HL-60/S4 (cell line): ENCODE measurements at regions not wholly inside any gene's neighbourhood (a gene's known extent, or its start where the extent isn't known, plus 50 kb on each side); places are given as distances from the start of the nearest gene placed in this dataset.

ENCODE experiments used
- in situ Hi-C: fragments of 300-500 bp; cut with MboI; formaldehyde crosslinking; loops from 2 replicates; pipeline ENCODE4 v1.14.3; 2022; ENCODE audit warnings: low sequenced_read_pairs

- in situ Hi-C loops: no loop called here
Measured at GRCh38 chr12:131370321-131370720, 340.6 kb upstream of the SFSWAP start.

DNA sequence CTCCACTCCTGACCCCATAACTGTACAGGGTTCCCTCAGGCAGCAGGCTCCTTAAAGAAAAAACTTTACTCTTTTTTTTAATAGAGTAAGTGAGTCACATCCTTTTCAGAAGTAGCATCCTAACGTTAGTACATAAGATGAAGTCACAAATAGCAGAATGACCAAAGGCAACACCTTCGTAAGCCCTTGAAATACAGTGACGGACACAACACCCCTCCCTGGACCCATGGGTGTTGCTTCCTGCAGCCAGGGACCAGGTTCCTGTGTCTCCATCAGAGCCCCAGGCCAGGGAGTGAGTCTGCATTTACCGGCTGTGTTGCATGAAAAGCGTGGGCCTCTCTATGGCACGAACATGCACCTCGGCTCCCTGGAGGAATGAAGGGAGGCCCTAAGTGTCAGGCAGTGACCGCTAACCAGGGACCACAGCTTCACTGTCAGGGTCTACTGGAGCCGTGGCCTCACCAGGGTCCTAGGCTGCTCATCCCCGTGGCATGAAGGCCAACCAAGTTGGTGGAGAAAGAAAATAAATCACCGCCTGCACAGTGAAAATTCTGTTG, 340.0 kb upstream of the SFSWAP start:
- in situ Hi-C loops: no loop called here

DNA sequence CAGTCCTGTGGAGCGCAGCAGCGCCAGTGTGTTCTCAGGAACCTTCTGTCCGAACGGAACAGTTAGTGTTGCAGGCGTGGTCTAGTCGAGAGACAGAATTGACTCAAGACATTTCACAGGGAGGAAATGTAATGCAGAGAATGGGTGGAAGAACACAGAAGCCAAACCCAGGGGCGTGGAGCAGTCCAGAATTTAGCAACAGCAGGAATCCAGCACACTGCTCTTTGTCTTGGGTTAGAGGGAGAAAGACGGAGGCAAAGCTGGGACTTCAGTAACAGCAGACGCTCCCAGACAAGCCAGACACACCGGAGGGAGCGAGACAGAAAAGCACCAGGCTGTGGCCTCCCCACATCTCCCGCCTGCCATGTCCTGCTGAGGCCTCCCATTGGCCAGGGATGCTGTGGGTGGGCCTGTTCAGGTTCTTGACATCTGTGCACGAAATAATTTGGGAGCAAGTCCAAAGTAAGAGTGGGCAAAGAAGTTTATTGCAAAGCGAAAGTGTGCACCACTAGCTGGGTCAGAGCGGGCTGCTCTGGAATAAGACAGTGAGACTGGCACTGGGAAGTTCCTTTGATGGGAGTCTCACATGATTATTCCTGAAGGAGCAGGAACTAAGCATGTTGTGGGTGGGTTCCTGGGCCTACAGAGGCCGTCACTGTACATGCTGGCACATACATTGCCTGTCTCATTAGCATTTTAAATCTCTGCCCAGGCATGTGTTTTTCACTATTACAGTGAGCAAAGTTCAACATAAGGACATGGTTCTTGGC, 339.3 kb upstream of the SFSWAP start:
- in situ Hi-C loops: no loop called here

GRCh38 chr12:131372171-131372475, 338.8 kb upstream of the SFSWAP start:
- in situ Hi-C loops: no loop called here

GRCh38 chr12:131372706-131373195, 338.1 kb upstream of the SFSWAP start:
- in situ Hi-C loops: no loop called here

- in situ Hi-C loops: no loop called here
Measured at GRCh38 chr12:131375261-131375971, 335.5 kb upstream of the SFSWAP start.

- in situ Hi-C loops: no loop called here
Measured at GRCh38 chr12:131375972-131376345, 334.9 kb upstream of the SFSWAP start.

GRCh38 chr12:131378176-131378842, 332.6 kb upstream of the SFSWAP start:
- in situ Hi-C loops: no loop called here

DNA sequence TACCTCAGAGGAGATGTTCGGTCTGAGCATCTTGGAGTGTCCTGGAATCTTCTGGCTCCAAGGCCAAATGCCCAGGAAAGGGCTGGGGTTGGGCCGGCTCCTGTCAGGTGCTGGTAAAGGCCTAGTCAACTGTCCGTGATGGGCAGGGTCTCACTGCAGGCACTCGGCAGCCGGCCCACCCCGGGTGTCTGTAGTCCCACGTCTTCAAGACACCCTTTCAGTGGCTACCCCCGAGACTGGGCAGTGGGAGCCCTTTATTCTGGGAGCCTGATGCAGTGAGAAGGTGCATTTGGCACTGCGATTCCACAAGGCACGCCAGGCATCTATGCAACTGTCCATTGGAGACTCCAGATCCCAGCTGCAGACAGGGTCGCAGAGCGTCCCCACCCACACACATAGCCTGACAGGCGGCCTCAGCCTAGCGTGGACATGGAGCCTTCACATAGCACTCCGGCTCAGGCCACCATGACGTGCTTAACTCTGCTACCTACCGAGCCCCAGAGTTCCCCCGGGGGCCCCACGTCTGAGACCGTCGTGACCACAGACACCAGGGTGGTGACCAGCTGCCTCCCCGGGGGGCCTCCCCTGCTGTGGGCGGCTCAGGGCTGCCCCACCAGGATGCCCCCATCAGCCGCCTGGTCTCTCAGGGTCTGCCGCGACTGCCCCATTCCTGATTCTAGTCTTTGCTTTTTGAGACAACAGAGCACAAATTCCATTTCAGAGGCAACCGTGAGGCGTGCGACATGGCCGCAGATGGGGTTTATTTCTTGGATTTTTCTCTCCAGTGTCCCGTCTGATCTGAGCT, 331.8 kb upstream of the SFSWAP start:
- in situ Hi-C loops: no loop called here

GRCh38 chr12:131379738-131380137, 331.2 kb upstream of the SFSWAP start:
- in situ Hi-C loops: no loop called here

GRCh38 chr12:131380220-131380964, 330.5 kb upstream of the SFSWAP start:
- in situ Hi-C loops: no loop called here

DNA sequence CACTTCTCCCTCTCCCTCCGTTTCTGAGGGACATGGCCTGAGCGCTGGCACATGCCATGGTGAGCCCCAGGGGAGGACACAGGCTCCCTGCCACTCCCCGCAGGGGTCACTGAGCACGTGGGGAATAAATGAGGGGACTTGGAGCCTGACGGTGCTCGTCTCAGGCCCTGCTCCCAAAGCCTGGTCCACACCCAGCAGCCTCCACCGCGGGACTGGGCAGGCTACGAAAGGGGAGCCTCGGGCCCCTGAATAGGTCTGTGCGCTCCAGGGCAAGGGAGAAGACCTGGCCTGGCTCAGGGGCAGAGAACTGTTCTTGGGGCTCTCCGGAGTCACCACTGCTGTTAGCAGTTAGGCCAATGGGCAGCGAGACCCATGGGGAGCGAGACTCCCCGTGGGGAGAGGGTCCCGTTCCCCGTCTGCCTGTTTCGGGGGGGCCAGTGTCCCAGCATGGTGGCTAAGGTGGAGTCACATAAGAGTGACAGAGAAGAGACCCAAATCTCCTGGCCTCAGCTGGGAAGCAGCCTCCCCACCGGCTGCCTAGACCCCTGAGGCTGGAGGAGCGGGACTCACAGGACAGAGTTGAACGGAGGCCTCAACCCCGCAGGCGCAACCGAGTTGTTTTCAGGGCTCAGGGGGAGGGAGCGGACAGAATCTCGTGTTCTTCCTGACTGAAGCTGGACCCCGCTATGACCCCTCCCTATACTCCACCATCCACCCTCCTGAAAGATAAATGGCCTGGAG, 329.8 kb upstream of the SFSWAP start:
- in situ Hi-C loops: no loop called here

DNA sequence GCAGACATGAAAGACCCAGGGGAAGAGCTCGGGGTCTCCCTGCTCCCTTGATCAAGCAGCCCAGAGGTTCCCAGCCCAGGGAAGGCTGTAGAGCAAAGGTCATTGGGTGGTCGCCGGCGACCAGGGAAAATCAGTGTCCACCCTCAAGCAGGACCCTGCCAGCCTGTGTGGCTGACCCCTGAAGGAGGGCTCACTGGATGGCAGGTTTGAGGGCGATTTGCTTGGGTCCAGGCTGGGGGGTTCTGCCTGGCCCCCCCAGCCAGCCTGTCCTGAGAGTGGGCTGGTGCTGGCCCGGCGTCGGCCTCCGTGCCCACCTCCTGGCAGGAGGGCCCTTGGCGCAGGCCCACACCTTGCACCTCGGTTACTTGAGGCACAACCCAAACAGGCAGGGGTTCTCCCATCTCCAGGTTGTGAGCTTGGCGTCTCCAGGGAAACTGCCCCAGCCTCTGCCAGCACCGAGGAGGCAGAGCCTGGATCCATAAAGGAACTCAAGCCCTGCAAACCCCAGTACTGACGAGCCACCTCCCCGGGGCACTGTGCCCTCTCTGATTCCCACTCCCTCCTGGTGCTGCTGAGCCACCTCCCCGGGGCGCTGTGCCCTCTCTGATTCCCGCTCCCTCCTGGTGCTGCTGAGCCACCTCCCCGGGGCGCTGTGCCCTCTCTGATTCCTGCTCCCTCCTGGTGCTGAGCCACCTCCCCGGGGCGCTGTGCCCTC, 329.0 kb upstream of the SFSWAP start:
- in situ Hi-C loops: no loop called here

DNA sequence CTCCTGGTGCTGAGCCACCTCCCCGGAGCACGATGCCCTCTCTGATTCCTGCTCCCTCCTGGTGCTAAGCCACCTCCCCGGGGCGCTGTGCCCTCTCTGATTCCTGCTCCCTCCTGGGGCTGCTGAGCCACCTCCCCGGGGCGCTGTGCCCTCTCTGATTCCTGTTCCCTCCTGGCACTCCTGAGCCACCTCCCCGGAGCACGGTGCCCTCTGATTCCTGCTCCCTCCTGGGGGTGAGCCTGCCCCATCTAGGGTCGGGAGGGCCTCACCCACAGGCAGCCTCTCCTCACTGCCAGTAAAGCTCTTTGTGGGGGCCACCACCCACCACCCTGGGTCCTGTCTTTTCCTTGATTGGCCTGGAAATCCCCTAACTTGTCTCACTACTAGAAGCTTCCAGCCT, 327.6 kb upstream of the SFSWAP start:
- in situ Hi-C loops: no loop called here

- in situ Hi-C loops: no loop called here
Measured at GRCh38 chr12:131383741-131384543, 326.9 kb upstream of the SFSWAP start.

DNA sequence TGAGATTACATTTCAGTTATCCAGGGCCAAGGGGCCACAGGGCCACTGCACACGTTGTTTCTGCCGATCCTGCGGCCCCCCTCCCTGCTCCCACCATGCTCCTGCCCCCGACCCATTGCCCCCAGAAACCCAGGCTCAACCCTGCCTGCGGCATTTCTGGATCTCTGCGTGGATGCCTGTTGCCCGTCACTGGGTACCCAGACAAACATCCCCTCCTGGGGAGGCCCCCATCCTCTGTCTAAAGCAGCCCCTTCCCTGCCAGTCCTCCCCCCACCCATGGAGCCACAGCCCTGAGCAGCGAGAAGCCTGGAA, 326.4 kb upstream of the SFSWAP start:
- in situ Hi-C loops: no loop called here

DNA sequence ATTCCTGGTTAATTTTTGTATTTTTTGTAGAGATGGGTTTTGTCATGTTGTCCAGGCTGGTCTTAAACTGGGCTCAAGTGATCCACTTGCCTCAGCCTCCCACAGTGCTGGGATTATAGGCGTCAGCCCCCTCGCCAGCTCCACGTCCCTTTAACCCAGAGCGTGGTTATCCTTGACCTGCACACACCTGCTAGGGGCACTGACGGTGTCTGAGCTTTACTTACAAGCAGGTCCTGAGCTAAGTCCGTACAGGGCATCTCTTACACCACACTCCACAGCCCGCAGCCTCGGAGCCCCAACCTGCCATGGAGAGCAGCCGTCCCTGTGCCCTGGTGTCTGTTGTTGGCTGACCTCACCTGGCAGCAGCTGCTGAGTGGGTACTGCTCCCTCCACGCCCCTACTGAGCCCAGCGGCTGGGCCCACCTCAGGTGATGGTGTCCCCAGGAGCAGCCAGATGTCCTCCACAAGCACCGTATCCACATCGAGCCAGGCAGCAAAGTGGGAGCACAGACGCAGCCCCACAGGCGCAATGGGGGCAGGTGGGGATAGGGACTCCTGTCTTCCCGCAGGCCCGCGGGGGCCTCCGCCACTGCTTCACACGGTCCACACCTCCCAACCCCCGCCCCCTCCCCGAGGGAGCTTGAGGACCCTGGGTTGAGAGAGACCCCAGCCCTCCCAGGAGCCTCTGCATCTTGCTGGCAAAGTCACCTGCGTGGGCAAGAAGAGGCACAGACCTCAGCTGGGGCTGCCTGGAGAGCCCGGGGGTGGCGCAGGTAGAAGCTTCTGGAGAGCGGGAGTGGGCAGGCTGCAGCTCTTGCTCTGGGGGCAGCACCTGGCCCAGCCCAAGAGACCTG, 325.4 kb upstream of the SFSWAP start:
- in situ Hi-C loops: no loop called here
